ENCODE measurements at regions not wholly inside any gene's neighbourhood (a gene's known extent, or its start where the extent isn't known, plus 50 kb on each side); places are given as distances from the start of the nearest gene placed in this dataset.

DNA sequence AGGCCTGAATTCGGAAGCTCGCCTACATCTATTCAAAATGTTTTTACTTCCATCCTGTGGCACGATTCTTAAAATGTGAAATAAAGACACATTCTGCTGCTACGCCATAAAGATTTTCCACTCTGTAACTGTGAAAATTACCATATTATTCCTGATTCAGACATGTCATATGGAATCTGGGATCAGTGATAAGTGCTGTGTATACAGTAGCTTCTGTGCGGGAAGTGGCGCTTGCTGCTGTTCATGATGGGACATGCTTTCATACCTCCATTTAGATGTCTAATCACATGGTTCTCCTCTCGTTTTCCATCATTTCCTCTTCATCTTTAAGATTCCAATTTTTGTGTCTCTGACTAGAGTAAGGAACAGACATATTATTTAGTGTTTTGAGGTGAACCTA, 163.2 kb downstream of the TMEM182 start:
- Mint-ChIP-seq H3K36me3 (ENCODE audit: insufficient read depth, unreplicated experiment) (no peaks in the 10 kb centered on the region), H3K9me3 (ENCODE audit: unreplicated experiment) (no peaks in the 10 kb centered on the region), H3K27me3 (ENCODE audit: insufficient read depth, unreplicated experiment) (peaks cover 12% of the 10 kb centered on the region), H3K27ac (ENCODE audit: unreplicated experiment) (no peak overlapping the region), H3K4me1 (ENCODE audit: low read depth, unreplicated experiment) (no peaks in the 10 kb centered on the region), H3K4me3 (ENCODE audit: unreplicated experiment) (no peak overlapping the region)
- CTCF ChIA-PET: no interaction called here
- Histone ChIP-seq H3K9me3 (no peaks in the 10 kb centered on the region), H3K36me3 (ENCODE audit: control insufficient read depth, insufficient read depth, low read length) (no peaks in the 10 kb centered on the region), H3K4me1 (no peaks in the 10 kb centered on the region), H3K4me3 (ENCODE audit: low read depth, low read length) (no peak overlapping the region), H3K27me3 (replicated peaks; ENCODE audit: control insufficient read depth, insufficient read depth, low read length) (no peaks in the 10 kb centered on the region)
- POLR2A ChIA-PET: no interaction called here
- no TSS peak for BruUV-seq (replicated peaks)
- DNase-seq: no peak
- intact Hi-C loops (cut with micrococcal nuclease; ENCODE audit: unreplicated experiment): no loop called here
- TF ChIP-seq, protein P1, sequence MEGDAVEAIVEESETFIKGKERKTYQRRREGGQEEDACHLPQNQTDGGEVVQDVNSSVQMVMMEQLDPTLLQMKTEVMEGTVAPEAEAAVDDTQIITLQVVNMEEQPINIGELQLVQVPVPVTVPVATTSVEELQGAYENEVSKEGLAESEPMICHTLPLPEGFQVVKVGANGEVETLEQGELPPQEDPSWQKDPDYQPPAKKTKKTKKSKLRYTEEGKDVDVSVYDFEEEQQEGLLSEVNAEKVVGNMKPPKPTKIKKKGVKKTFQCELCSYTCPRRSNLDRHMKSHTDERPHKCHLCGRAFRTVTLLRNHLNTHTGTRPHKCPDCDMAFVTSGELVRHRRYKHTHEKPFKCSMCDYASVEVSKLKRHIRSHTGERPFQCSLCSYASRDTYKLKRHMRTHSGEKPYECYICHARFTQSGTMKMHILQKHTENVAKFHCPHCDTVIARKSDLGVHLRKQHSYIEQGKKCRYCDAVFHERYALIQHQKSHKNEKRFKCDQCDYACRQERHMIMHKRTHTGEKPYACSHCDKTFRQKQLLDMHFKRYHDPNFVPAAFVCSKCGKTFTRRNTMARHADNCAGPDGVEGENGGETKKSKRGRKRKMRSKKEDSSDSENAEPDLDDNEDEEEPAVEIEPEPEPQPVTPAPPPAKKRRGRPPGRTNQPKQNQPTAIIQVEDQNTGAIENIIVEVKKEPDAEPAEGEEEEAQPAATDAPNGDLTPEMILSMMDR (IDR thresholded peaks at IDR 0.05; ENCODE audit: insufficient read depth in 1 of 2, low read depth in 1 of 2, low read length in 1 of 2, severe bottlenecking in 1 of 2, unreplicated experiment in 1 of 2): no peak

DNA sequence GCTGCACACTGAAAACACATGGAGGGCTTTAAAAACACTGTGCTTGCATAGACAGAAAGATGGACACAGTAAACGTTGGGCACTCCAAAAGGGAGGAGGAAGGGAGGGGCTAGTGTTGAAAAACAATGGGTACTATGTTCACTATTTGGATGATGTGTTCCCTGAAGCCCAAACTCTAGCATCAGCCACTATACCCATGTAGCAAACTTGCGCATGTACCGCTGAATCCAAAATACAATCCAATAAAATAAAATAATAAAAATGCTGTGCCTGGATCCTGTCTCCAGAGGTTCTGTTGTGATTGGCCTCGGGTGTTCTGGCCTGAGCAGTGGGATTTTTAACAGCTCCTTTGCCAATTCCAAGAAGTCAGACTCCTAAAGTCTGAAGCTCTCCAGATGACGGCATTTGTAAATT, 166.0 kb downstream of the TMEM182 start:
- Histone ChIP-seq H3K9me3 (no peaks in the 10 kb centered on the region), H3K27me3 (replicated peaks; ENCODE audit: control insufficient read depth, insufficient read depth, low read length) (no peaks in the 10 kb centered on the region), H3K4me3 (ENCODE audit: low read depth, low read length) (no peak overlapping the region), H3K36me3 (ENCODE audit: control insufficient read depth, insufficient read depth, low read length) (no peaks in the 10 kb centered on the region), H3K4me1 (no peaks in the 10 kb centered on the region)
- intact Hi-C loops (cut with micrococcal nuclease; ENCODE audit: unreplicated experiment): no loop called here
- H3K9me3 Mint-ChIP-seq (ENCODE audit: unreplicated experiment): no peaks in the 10 kb centered on the region
- peaks cover 6% of the 10 kb centered on the region for H3K27me3 Mint-ChIP-seq (ENCODE audit: insufficient read depth, unreplicated experiment)
- no peaks in the 10 kb centered on the region for H3K4me1 Mint-ChIP-seq (ENCODE audit: low read depth, unreplicated experiment)
- H3K36me3 Mint-ChIP-seq (ENCODE audit: insufficient read depth, unreplicated experiment): no peaks in the 10 kb centered on the region
- ChIA-PET CTCF (no interaction called here), POLR2A (no interaction called here)
- BruUV-seq (replicated peaks): no TSS peak
- TF ChIP-seq, protein P1 (IDR thresholded peaks at IDR 0.05; ENCODE audit: insufficient read depth in 1 of 2, low read depth in 1 of 2, low read length in 1 of 2, severe bottlenecking in 1 of 2, unreplicated experiment in 1 of 2): no peak
- no peak for DNase-seq
- no peak overlapping the region for H3K4me3 Mint-ChIP-seq (ENCODE audit: unreplicated experiment)
- no peak overlapping the region for H3K27ac Mint-ChIP-seq (ENCODE audit: unreplicated experiment)

DNA sequence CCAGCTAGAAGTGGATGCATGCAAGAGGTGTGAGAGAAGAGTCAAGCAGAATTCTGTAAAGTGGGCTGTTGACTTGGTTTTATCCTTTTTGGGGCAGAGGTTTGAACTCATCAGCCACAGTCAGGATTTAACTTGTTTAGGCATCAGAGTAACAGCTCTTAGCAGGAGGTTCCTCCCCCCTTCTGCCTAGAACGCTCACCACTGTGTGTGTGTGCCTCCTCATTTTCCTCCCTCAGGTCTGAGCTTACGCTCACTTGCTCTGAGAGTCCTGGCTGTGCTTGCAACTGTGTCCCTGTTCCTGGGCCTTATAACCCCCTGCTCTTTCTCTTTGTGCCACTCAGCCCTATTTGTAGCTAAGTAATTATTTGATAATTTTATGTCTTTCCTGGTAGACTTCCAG, 167.9 kb downstream of the TMEM182 start:
- Mint-ChIP-seq H3K36me3 (ENCODE audit: insufficient read depth, unreplicated experiment) (no peaks in the 10 kb centered on the region), H3K9me3 (ENCODE audit: unreplicated experiment) (no peaks in the 10 kb centered on the region), H3K4me3 (ENCODE audit: unreplicated experiment) (no peak overlapping the region), H3K4me1 (ENCODE audit: low read depth, unreplicated experiment) (no peaks in the 10 kb centered on the region), H3K27me3 (ENCODE audit: insufficient read depth, unreplicated experiment) (peaks cover 7% of the 10 kb centered on the region), H3K27ac (ENCODE audit: unreplicated experiment) (no peak overlapping the region)
- Histone ChIP-seq H3K9me3 (no peaks in the 10 kb centered on the region), H3K4me3 (ENCODE audit: low read depth, low read length) (no peak overlapping the region), H3K36me3 (ENCODE audit: control insufficient read depth, insufficient read depth, low read length) (no peaks in the 10 kb centered on the region), H3K4me1 (no peaks in the 10 kb centered on the region), H3K27me3 (replicated peaks; ENCODE audit: control insufficient read depth, insufficient read depth, low read length) (no peaks in the 10 kb centered on the region)
- ChIA-PET POLR2A (no interaction called here), CTCF (no interaction called here)
- TF ChIP-seq, protein P1 (IDR thresholded peaks at IDR 0.05; ENCODE audit: insufficient read depth in 1 of 2, low read depth in 1 of 2, low read length in 1 of 2, severe bottlenecking in 1 of 2, unreplicated experiment in 1 of 2): no peak
- no TSS peak for BruUV-seq (replicated peaks)
- DNase-seq: no peak
- intact Hi-C loops (cut with micrococcal nuclease; ENCODE audit: unreplicated experiment): no loop called here
